H9 (cell line): ENCODE measurements at regions not wholly inside any gene's neighbourhood (a gene's known extent, or its start where the extent isn't known, plus 50 kb on each side); places are given as distances from the start of the nearest gene placed in this dataset.

Experiments used
- DNase-seq: peaks from one replicate; pipeline ENCODE4 v3.0.0-alpha.2; 2017
- H2AFZ ChIP-seq: one replicate; pipeline ENCODE4 v1.6.1; 2013; ENCODE audit warnings: mild to moderate bottlenecking, low read length, control low read depth, moderate library complexity
- H2AK5ac ChIP-seq: 2 replicates; pipeline ENCODE4 v1.6.1; 2013; ENCODE audit warnings: low read length, control low read depth, mixed read lengths; ENCODE audit not compliant: insufficient read length
- H2BK120ac ChIP-seq: one replicate; pipeline ENCODE4 v1.6.1; 2013; ENCODE audit warnings: low read depth, mild to moderate bottlenecking, low read length, control low read depth, inconsistent platforms; ENCODE audit not compliant: poor library complexity, severe bottlenecking
- H2BK12ac ChIP-seq: 2 replicates; pipeline ENCODE4 v1.6.1; 2013; ENCODE audit warnings: low read length, control low read depth, mixed read lengths, low read depth; ENCODE audit not compliant: insufficient read length
- H2BK15ac ChIP-seq: 2 replicates; pipeline ENCODE4 v1.6.1; 2013; ENCODE audit warnings: low read depth, low read length, control low read depth
- H2BK20ac ChIP-seq: one replicate; pipeline ENCODE4 v1.6.1; 2013; ENCODE audit warnings: low read depth, mild to moderate bottlenecking, low read length, control low read depth, inconsistent platforms; ENCODE audit not compliant: poor library complexity, severe bottlenecking
- H2BK5ac ChIP-seq: 2 replicates; pipeline ENCODE4 v1.6.1; 2013; ENCODE audit warnings: low read length, control low read depth, mixed read lengths; ENCODE audit not compliant: insufficient read length
- H3K14ac ChIP-seq: 2 replicates; pipeline ENCODE4 v1.6.1; 2013; ENCODE audit warnings: low read length, control low read depth; ENCODE audit not compliant: insufficient read depth
- H3K18ac ChIP-seq: 2 replicates; pipeline ENCODE4 v1.6.1; 2013; ENCODE audit warnings: low read depth, mild to moderate bottlenecking, mixed read lengths, low read length, control low read depth; ENCODE audit not compliant: insufficient read length
- H3K23ac ChIP-seq: 2 replicates; pipeline ENCODE4 v1.6.1; 2013; ENCODE audit warnings: low read length, control low read depth, mixed read lengths, low read depth; ENCODE audit not compliant: insufficient read length
- H3K23me2 ChIP-seq: 2 replicates; pipeline ENCODE4 v1.6.1; 2013; ENCODE audit warnings: low read depth, mild to moderate bottlenecking, mixed read lengths, low read length, control low read depth; ENCODE audit not compliant: insufficient read length, poor library complexity, severe bottlenecking
- H3K27ac ChIP-seq: 2 replicates; pipeline ENCODE4 v1.5.1; 2013; ENCODE audit warnings: low read length, control low read depth, mixed read lengths, low read depth; ENCODE audit not compliant: insufficient read length
- H3K27me3 ChIP-seq: 2 replicates; pipeline ENCODE4 v1.6.1; 2013; ENCODE audit warnings: low read length, control low read depth, inconsistent platforms; ENCODE audit not compliant: insufficient read depth
- H3K4ac ChIP-seq: 2 replicates; pipeline ENCODE4 v1.6.1; 2013; ENCODE audit warnings: low read depth, mild to moderate bottlenecking, control low read depth, inconsistent platforms, low read length, moderate library complexity
- H3K4me1 ChIP-seq: 2 replicates; pipeline ENCODE4 v1.6.1; 2013; ENCODE audit warnings: low read length, control low read depth, inconsistent platforms; ENCODE audit not compliant: insufficient read depth
- H3K4me2 ChIP-seq: 2 replicates; pipeline ENCODE4 v1.6.1; 2013; ENCODE audit warnings: low read length, control low read depth, mixed read lengths; ENCODE audit not compliant: insufficient read length, insufficient read depth
- H3K56ac ChIP-seq: 2 replicates; pipeline ENCODE4 v1.6.1; 2013; ENCODE audit warnings: low read depth, mild to moderate bottlenecking, mixed read lengths, low read length, control low read depth; ENCODE audit not compliant: insufficient read length
- H3K79me1 ChIP-seq: 2 replicates; pipeline ENCODE4 v1.6.1; 2013; ENCODE audit warnings: low read depth, mild to moderate bottlenecking, moderate library complexity, low read length, control low read depth, inconsistent platforms; ENCODE audit not compliant: insufficient read depth, poor library complexity, severe bottlenecking
- H3K79me2 ChIP-seq: 2 replicates; pipeline ENCODE4 v1.6.1; 2013; ENCODE audit warnings: low read length, control low read depth, inconsistent platforms; ENCODE audit not compliant: insufficient read depth
- H3K9ac ChIP-seq: 2 replicates; pipeline ENCODE4 v1.6.1; 2013; ENCODE audit warnings: low read length, control low read depth, mixed read lengths; ENCODE audit not compliant: insufficient read length; ENCODE audit errors: extremely low read depth
- H3K9me3 ChIP-seq: one replicate; pipeline ENCODE4 v1.6.1; 2013; ENCODE audit warnings: low read depth, low read length, inconsistent platforms; ENCODE audit not compliant: control insufficient read depth
- H3T11ph ChIP-seq: one replicate; pipeline ENCODE4 v1.6.1; 2013; ENCODE audit warnings: mild to moderate bottlenecking, low read length, control low read depth, inconsistent platforms
- H4K20me1 ChIP-seq: one replicate; pipeline ENCODE4 v1.6.1; 2013; ENCODE audit not compliant: control insufficient read depth, insufficient read length, insufficient read depth
- H4K5ac ChIP-seq: 2 replicates; pipeline ENCODE4 v1.6.1; 2013; ENCODE audit warnings: low read depth, mild to moderate bottlenecking, mixed read lengths, low read length, control low read depth; ENCODE audit not compliant: insufficient read length
- H4K8ac ChIP-seq: replicated peaks from 2 replicates; pipeline ENCODE4 v1.6.1; 2013; ENCODE audit warnings: low read length, control low read depth, mixed read lengths, low read depth; ENCODE audit not compliant: insufficient read length
- H4K91ac ChIP-seq: 2 replicates; pipeline ENCODE4 v1.6.1; 2013; ENCODE audit warnings: low read depth, mild to moderate bottlenecking, moderate library complexity, mixed read lengths, low read length, control low read depth; ENCODE audit not compliant: insufficient read length
- H3K27ac Mint-ChIP-seq, 3 experiments: 2 replicates in 2 of 3; 3 replicates in 1 of 3; pipeline ENCODE4 v1.8.0; 2020 to 2021; ENCODE audit warnings: mixed read lengths in 3 of 3, mild to moderate bottlenecking in 1 of 3, moderate library complexity in 1 of 3
- H3K27me3 Mint-ChIP-seq: 2 replicates; pipeline ENCODE4 v1.8.0; 2021; ENCODE audit warnings: low read depth, mild to moderate bottlenecking, moderate library complexity, mixed read lengths
- H3K36me3 Mint-ChIP-seq, 3 experiments: 2 replicates in 2 of 3; 3 replicates in 1 of 3; pipeline ENCODE4 v1.8.0; 2020 to 2021; ENCODE audit warnings: low read depth in 3 of 3, mixed read lengths in 3 of 3; ENCODE audit not compliant: insufficient read depth in 1 of 3
- H3K4me1 Mint-ChIP-seq, 2 experiments: 2 replicates each; pipeline ENCODE4 v1.8.0; 2020; ENCODE audit warnings: mixed read lengths in 2 of 2
- H3K4me3 Mint-ChIP-seq, 2 experiments: 2 replicates in 1 of 2; 3 replicates in 1 of 2; pipeline ENCODE4 v1.8.0; 2020 to 2021; ENCODE audit warnings: mild to moderate bottlenecking in 2 of 2, mixed read lengths in 2 of 2, moderate library complexity in 1 of 2
- H3K9me3 Mint-ChIP-seq, 2 experiments: 2 replicates in 1 of 2; 3 replicates in 1 of 2; pipeline ENCODE4 v1.8.0; 2020; ENCODE audit warnings: mild to moderate bottlenecking in 2 of 2, mixed read lengths in 2 of 2, moderate library complexity in 1 of 2
- CTCF ChIP-seq: fragments of 200-600 bp; sonication (generic); conservative IDR thresholded peaks from 3 replicates; pipeline ENCODE4 v1.8.0; 2021; ENCODE audit warnings: antibody characterized with exemption, mild to moderate bottlenecking
- WGBS: extraction: QIAGEN DNeasy Blood & Tissue Kit; methylation state at CpG from one replicate; pipeline ENCODE4 v1.1.7; 2013; ENCODE audit warnings: missing lambda C conversion rate, low lambda C conversion rate, mixed read lengths; ENCODE audit not compliant: insufficient read length; ENCODE audit errors: extremely low coverage; 5-methylcytosine and 5-hydroxymethylcytosine counted together

DNA sequence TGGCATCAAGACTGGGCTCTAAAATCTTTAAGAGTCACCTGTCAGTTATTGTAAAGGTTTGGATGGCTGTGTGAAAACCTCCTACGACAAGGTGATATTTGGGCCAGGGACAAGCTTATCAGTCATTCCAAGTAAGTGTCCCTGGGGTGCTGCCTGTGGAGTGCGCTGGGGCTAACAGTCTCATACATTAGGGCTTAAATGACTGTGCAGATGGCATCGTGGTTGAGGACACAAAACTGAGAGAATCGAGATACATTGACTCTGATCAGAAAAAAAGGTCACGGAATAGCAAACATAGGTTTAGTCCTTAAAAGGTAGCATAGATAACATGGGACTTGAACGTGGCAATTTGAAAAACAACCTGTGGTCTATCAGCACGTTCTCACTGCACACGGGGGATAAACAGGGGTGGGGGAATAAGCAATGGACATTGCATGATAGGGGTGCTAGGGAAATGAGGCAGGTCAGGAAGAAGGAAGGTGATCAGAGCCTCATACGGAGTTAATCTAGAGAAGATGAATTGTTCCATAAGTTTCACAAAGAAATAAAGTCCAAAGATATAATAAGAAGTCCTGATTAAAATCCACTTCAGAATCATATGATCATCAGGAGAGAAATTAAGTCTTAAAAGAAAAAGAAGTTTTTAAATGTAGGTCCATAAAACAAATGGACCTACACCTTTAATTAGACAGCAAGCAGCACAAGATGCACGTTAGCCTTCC, 100.3 kb downstream of the DAD1 start:
- Histone ChIP-seq H2BK120ac (no peak overlapping the region), H3K9ac (no peak overlapping the region), H4K91ac (no peak overlapping the region), H3K23ac (no peak overlapping the region), H3K14ac (no peak overlapping the region; the same call in 1 of the 2 replicates), H3K9me3 (no peaks in the 10 kb centered on the region), H2BK12ac (no peak overlapping the region), H3K27ac (no peak overlapping the region), H2BK5ac (no peak overlapping the region), H3K4me1 (0 out of 2 replicates have a peak, but pooled peaks cover 2% of the 10 kb centered on the region), H3K18ac (no peak overlapping the region), H3T11ph (no peak overlapping the region), H3K79me2 (no peaks in the 10 kb centered on the region), H4K5ac (no peak overlapping the region), H2AK5ac (no peak overlapping the region), H2BK15ac (no peak overlapping the region), H3K4ac (no peak overlapping the region), H4K8ac (no peak overlapping the region), H3K79me1 (no peaks in the 10 kb centered on the region), H2AFZ (no peak overlapping the region), H4K20me1 (no peaks in the 10 kb centered on the region), H3K23me2 (no peaks in the 10 kb centered on the region), H3K56ac (no peak overlapping the region), H3K4me2 (no peak overlapping the region), H3K27me3 (no peaks in the 10 kb centered on the region), H2BK20ac (no peak overlapping the region)
- Mint-ChIP-seq H3K27me3 (peaks cover 4% of the 10 kb centered on the region; the same call in 1 of the 2 replicates), H3K36me3 (no peaks in the 10 kb centered on the region), H3K4me3 (no peak overlapping the region), H3K9me3 (no peaks in the 10 kb centered on the region), H3K4me1 (peaks cover 6 to 9% of the 10 kb centered on the region in 2 experiments), H3K27ac (no peak overlapping the region)
- no peak for TF ChIP-seq CTCF
- WGBS, result no CpG with 5 or more reads among the region's 10 CpGs
- no peak for DNase-seq
